ACHN (cell line): ENCODE measurements at regions not wholly inside any gene's neighbourhood (a gene's known extent, or its start where the extent isn't known, plus 50 kb on each side); places are given as distances from the start of the nearest gene placed in this dataset.
A peak's percentile ranks its signal among the peaks of the same experiment; 100 is the strongest.

Experiments
- DNase-seq: peaks from one replicate; pipeline ENCODE4 v3.0.0-alpha.2; 2015
- in situ Hi-C: cut with HindIII; loops from 2 replicates; pipeline ENCODE4 v1.10.0; 2017; ENCODE audit warnings: low sequenced_read_pairs, low pct_ligation_motif_present, low pct_unique_long_range_greater_than_20kb

DNA sequence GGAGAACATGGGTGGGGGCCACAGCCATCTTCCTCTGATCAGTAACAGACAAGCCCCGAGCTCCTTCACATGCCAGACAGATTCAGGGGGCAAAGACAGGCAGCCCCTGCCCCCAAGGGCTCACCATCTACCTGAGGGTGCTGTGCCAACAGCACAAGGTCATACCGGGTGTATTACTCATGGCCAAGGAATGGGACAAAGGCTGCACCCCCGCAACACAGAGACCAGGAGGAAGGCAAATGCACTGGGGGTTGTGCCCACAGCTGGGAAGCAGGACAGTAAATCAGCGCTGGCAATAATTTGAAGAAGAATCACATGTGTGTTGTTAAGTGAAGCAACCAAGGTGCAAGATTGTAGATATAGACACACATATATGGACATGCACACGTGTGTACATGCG is 137.1 kb downstream of the C16orf95 start:
- in situ Hi-C loops = no loop called here
- DNase-seq = no peak

GRCh38 chr16:87182759-87183158 is 134.4 kb downstream of the C16orf95 start:
- in situ Hi-C loops = no loop called here
- DNase-seq = no peak

GRCh38 chr16:87183647-87184046 is 133.5 kb downstream of the C16orf95 start:
- DNase-seq = no peak
- in situ Hi-C loops = no loop called here

GRCh38 chr16:87185308-87185707 is 131.9 kb downstream of the C16orf95 start:
- in situ Hi-C loops = no loop called here
- DNase-seq = no peak

- in situ Hi-C loops = no loop called here
- DNase-seq = no peak
Measured at GRCh38 chr16:87185983-87186382, 131.2 kb downstream of the C16orf95 start.

- in situ Hi-C loops = no loop called here
- DNase-seq = no peak
Measured at GRCh38 chr16:87186446-87186845, 130.7 kb downstream of the C16orf95 start.

DNA sequence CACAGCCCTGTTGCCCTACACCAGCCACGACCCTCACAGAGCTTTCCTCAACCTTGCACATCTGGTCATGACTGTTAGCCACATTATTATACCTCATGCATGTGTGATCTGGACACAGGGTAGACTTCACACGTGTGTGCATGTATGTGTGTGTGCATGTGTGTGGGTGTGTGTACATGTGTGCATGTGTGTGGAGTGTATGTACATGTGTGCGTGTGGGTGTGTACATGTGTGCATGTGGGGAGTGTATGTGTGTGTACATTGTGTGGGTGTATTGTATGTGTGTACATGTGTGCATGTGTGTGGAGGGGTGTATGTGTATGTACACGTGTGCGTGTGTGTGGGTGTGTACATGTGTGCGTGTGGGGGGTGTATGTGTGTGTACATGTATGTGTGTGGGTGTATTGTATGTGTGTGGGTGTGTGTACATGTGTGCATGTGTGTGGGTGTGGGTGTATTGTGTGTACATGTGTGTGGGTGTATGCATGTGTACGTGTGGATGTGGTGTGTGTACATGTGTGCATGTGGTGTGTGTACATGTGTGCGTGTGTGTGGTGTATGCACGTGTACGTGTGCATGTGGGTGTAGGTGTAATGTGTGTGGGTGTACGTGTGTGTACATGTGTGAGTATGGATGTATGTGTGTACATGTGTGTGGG is 130.2 kb downstream of the C16orf95 start:
- no peak for DNase-seq
- in situ Hi-C loops = no loop called here

GRCh38 chr16:87188104-87188503 is 129.1 kb downstream of the C16orf95 start:
- in situ Hi-C loops = no loop called here
- DNase-seq = no peak

DNA sequence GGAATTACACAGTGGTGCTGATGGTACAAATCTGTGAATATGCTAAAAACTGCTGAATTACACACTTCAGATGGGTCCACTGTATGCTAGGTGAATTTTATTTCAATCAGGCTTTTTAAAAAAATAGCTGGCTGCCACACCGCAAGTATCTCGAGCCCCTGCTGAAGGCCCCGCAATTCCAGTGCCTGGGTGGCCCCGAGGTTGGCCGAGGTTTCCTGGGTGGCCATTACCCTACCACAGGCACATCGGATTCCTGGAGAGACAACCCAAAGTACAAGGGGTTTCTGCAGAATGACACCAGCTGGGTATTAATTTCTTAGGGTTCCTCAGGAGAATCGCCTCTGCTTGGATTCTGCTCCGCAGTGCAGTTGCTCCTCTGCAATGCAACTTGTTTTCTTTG is 127.8 kb downstream of the C16orf95 start:
- in situ Hi-C loops = no loop called here
- DNase-seq = no peak

DNA sequence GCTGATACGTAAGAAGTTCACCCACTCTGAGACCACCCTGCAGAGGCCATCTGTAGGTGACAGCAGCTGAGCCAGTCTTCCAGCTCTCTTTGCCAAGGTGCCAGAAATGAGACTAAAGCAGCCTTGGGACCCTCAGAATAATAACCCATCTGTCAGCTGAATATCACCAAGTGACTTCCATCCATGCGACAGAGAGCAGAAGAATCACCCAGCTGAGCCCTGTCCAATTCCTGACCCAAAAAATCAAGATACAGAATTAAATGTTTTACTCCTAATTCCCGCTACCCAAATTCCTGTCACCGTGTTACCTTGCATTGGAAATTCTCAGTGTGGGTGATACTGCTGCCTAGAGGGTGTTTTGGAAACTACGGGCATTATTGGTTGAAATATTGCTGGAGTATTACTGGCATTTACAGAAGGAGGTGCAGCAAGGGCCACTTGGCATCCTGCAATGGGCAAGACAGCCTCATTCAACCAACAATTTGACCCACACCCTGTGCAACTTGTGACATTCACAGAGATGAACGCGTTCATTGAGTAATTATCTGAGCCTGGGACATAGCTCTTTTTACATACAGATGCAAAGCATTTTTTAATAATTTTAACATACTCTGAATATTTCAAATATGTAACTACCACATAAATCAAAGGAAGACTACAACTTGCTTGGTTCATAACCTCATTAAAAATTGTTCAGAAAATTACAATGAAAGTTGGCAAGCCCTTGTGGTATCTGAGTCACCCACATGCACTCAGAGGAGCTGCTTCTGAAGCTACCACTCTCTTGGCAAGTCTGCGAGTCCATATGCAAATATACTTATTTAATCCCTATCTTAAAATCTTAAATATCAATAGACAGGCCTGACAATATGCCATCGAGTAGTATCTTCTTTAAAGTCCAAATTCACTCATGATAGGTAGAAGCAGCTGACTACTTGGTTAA is 126.6 kb downstream of the C16orf95 start:
- in situ Hi-C loops = no loop called here
- DNase-seq = peak; percentile 46

DNA sequence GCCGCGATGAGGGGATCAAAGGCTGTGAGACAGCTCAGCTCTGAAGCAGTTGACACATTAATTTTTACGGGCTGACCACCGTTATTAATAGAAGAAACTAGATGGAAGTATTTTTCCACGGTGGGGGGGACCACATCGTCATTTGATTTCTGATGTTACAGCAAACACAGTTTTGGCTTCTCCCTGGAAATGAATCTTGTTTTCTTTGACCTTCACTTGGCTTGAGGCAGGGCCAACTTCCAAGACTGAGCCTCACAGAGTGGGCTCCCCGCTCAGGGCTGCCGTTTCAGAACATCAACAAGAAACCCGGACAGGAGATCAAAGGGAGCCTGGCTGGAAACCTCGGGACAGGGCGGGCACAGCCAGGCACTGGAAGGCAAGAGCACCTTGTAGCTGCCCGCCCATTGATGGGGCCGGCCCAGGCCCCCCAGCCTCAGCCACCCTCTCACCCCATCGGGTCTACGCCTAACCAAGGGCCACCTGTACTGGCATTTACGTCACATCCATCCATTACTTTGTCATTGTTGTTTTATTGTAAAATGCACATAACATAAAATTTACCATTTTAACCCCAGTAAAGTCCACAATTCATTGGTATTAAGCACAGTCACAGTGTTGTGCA is 124.6 kb downstream of the C16orf95 start:
- in situ Hi-C loops = no loop called here
- no peak for DNase-seq

DNA sequence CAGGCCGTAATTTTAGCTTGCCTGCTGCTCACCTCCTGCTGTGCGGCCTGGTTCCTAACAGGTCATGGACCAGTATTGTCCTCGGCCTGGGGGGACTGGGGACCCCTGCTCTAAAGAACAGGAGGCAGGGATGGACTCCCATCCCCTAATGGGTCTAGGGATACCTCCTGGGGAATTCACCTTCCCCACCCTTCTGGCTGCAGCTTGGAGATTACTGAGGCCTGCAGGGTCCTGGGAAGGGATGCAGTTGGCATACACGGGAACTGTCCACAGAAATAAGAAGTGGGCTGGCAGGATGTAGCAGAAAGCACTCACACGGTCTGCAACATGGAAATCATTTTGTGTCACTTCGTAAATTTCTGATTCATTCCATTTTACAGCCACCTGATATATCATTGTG is 123.0 kb downstream of the C16orf95 start:
- no peak for DNase-seq
- in situ Hi-C loops = no loop called here

DNA sequence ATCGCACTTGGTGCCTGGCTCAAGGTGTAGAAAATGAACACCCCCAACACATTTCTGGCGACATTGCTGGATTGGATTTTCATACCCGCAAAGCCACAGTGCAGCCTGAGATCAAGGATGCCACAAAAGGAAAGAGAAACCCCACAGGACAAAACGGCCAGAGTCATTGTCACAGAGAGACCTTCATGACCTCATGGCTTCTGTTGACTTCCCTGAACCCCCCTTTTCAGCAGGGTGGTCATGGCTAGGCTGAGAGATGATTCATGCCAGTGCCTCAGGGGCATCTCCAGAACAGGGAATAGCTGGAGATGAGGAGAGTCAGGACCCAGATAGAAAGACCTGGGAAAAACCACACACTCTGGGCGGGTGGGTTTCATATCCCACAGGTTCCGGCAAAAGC is 122.0 kb downstream of the C16orf95 start:
- in situ Hi-C loops = no loop called here
- no peak for DNase-seq

GRCh38 chr16:87196231-87196630 is 121.0 kb downstream of the C16orf95 start:
- in situ Hi-C loops = no loop called here
- DNase-seq = no peak

- in situ Hi-C loops = no loop called here
- no peak for DNase-seq
Measured at GRCh38 chr16:87196661-87197060, 120.5 kb downstream of the C16orf95 start.

DNA sequence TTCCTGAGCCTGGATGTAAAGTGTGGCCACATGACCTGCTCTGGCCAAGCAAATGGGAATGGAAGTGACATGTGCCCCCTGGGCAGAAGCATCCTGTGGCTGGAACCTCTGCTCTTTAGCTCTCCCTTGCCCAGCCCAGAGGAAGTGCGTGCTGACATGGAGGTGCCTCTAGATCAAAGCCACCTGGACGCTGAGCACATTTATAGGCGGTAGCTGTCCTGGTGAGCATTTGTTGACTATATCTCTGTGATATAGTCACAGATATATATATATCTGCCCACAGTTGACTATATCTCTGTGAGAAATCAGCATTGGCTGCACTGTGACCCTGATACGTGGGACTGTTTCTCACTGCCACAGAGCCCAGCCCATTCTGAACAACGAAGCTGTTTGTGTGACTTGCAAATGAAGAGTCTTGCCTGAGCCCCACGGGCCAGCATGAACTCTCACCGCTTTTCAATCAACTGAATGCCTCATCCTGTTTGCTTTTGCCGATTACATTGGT is 118.8 kb downstream of the C16orf95 start:
- no peak for DNase-seq
- in situ Hi-C loops = no loop called here

GRCh38 chr16:87198881-87199280 is 118.3 kb downstream of the C16orf95 start:
- in situ Hi-C loops = no loop called here
- no peak for DNase-seq

GRCh38 chr16:87199379-87199778 is 117.8 kb downstream of the C16orf95 start:
- no peak for DNase-seq
- in situ Hi-C loops = no loop called here

DNA sequence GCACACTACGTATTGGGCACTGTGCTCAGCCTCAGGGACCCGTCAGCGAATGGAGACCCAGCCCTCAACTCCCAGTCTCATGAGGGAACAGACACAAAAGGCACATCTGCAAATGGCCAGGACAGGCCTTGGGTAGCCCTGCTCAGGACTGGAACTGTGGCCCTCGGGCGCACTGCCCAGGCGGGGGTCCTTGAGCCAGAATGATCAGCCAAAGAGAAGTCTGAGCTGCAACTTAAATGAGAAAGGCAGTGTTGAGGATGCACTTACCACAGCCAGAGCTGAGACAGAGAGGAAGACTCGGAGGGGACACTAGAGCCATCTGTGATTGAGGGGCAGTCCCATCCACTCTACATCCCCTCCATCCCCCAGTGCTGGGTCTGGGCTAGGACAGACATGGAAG is 117.3 kb downstream of the C16orf95 start:
- in situ Hi-C loops = no loop called here
- no peak for DNase-seq
